ENCODE measurements at regions not wholly inside any gene's neighbourhood (a gene's known extent, or its start where the extent isn't known, plus 50 kb on each side); places are given as distances from the start of the nearest gene placed in this dataset.

GRCh38 chr9:105141976-105142250 is 102.5 kb upstream of the SLC44A1 start:
- TF ChIP-seq EZH2 (IDR thresholded peaks at IDR 0.05) (no peak), POLR2AphosphoS5 (IDR thresholded peaks at IDR 0.05; ENCODE audit: borderline replicate concordance, low read depth, low read length) (no peak), FOXP2 (optimal IDR thresholded peaks at IDR 0.05; ENCODE audit: control extremely low read depth, extremely low read length, insufficient read depth) (no peak)

All from SK-N-MC (cell line).